ENCODE measurements at regions not wholly inside any gene's neighbourhood (a gene's known extent, or its start where the extent isn't known, plus 50 kb on each side); places are given as distances from the start of the nearest gene placed in this dataset.

- no peak for TF ChIP-seq CTCF (IDR thresholded peaks at IDR 0.05)
- TF ChIP-seq POLR2A (IDR thresholded peaks at IDR 0.05): no peak
These were observed 1906.4 kb upstream of the PRR20A start for GRCh38 chr13:55234311-55234710.

Measured in thyroid gland (tissue), 4 donors.